Stomach (tissue), 8 donors: ENCODE measurements at regions not wholly inside any gene's neighbourhood (a gene's known extent, or its start where the extent isn't known, plus 50 kb on each side); places are given as distances from the start of the nearest gene placed in this dataset.

Experiments
- DNase-seq, 2 donors: peaks; one replicate each; pipeline versions ENCODE4 v3.0.0 to v3.0.0-alpha.2; 2013 to 2019
- H3K27ac ChIP-seq, 5 donors: fragments of 200-600 bp in 4 of 5; sonication (generic) in 4 of 5; one replicate each; pipeline ENCODE4 v1.5.1; 2013 to 2019; ENCODE audit warnings: mild to moderate bottlenecking in 1 of 5, moderate library complexity in 1 of 5
- H3K27me3 ChIP-seq, 3 donors: fragments of 200-600 bp; sonication (generic); one replicate each; pipeline ENCODE4 v1.5.1; 2017 to 2019; ENCODE audit warnings: mixed run types in 1 of 3
- H3K36me3 ChIP-seq, 4 donors: fragments of 200-600 bp; sonication (generic); 1 replicate in 3 of 4; 2 replicates in 1 of 4; pipeline ENCODE4 v1.5.1; 2016 to 2019
- H3K4me1 ChIP-seq, 4 donors: fragments of 200-600 bp; sonication (generic); one replicate each; pipeline ENCODE4 v1.5.1; 2016 to 2019
- H3K4me3 ChIP-seq, 4 donors: fragments of 200-600 bp; sonication (generic) in 3 of 4; one replicate each; pipeline ENCODE4 v1.5.1; 2016 to 2019; ENCODE audit warnings: mild to moderate bottlenecking in 1 of 4
- H3K9me3 ChIP-seq, 4 donors: fragments of 200-600 bp; sonication (generic); one replicate each; pipeline ENCODE4 v1.5.1; 2016 to 2019
- EP300 ChIP-seq: sonication (generic); formaldehyde crosslinking; IDR thresholded peaks from one replicate; pipeline ENCODE4 v1.6.1; 2017; ENCODE audit warnings: antibody characterized with exemption
- POLR2A ChIP-seq, 4 donors: fragments of 450-650 bp; IDR thresholded peaks; one replicate each; pipeline ENCODE4 v1.6.1; 2016; ENCODE audit warnings: antibody characterized with exemption in 4 of 4, control low read depth in 2 of 4, mild to moderate bottlenecking in 1 of 4, moderate library complexity in 1 of 4
- POLR2AphosphoS5 ChIP-seq, 3 donors: sonication (generic); formaldehyde crosslinking; IDR thresholded peaks; one replicate each; pipeline ENCODE4 v1.6.1; 2016; ENCODE audit warnings: antibody characterized with exemption in 3 of 3
- WGBS, 5 donors: extraction: QIAGEN DNeasy Blood & Tissue Kit in 3 of 5; methylation state at CpG; one replicate each; pipeline versions ENCODE4 v1.1.5 to v1.1.7; 2013 to 2018; 5-methylcytosine and 5-hydroxymethylcytosine counted together
- intact Hi-C: fragments of 100-400 bp; cut with DNase I; formaldehyde crosslinking; loops from one replicate; pipeline ENCODE4 v1.15.1; 2023; ENCODE audit warnings: low total_unique reads
- TF ChIP-seq, protein P1 (sequence below), 7 experiments: fragments of 450-650 bp in 4 of 7; fragments of 200-600 bp in 3 of 7; sonication (generic) in 3 of 7; IDR thresholded peaks; one replicate each; pipeline ENCODE4 v1.5.1; 2016 to 2019; ENCODE audit warnings: antibody characterized with exemption in 7 of 7, control low read depth in 2 of 7, mild to moderate bottlenecking in 1 of 7
- donor health status: healthy with polysubstance abuse.
- donor health status: Bipolar disorder and iron deficiency.
- donor health status: healthy.

DNA sequence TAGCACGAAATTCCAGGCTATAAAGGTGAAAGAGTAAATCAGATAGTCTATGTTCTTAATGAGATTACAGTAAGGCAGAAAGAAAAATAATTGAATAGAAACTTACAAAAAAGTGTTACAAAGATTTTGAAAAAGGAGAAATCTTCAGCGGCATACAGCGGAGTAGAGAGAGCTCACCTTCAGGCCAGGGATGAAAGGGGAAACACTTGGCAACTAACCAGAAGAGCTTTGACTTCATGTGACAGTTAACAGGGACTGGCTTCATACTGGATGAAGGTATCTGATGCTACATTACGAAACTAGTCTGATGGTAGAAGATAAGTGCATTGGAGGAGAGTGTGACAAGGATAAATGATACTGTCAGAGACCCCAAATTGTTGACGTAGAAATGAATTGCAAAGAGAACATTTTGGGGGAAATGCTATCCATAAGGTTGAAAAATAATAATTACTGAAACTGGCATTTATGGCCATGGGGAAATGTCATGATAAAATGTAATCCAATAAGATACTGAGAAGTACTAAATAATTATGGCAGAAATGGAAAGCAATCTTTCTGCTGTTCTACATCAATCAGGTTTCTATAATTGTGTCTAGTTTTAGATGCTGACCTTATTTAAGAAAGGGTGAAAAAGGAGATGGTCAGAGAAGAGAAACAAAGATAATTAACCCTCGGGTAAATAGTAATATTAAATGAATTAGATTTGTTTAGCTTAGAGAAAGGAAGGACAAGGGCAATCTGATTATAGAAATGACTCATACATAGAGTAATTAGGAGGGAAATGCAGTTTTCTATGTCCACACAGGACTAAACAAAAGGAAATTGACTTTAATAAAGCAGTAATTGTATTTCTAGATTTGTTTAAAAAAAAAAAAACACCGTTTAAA is 808.7 kb downstream of the NCAM2 start:
- intact Hi-C loops, result no loop called here
- TF ChIP-seq POLR2A (IDR thresholded peaks at IDR 0.05), result no peak
- TF ChIP-seq EP300, result no peak
- TF ChIP-seq POLR2AphosphoS5 (IDR thresholded peaks at IDR 0.05), result no peak
- TF ChIP-seq, protein P1, sequence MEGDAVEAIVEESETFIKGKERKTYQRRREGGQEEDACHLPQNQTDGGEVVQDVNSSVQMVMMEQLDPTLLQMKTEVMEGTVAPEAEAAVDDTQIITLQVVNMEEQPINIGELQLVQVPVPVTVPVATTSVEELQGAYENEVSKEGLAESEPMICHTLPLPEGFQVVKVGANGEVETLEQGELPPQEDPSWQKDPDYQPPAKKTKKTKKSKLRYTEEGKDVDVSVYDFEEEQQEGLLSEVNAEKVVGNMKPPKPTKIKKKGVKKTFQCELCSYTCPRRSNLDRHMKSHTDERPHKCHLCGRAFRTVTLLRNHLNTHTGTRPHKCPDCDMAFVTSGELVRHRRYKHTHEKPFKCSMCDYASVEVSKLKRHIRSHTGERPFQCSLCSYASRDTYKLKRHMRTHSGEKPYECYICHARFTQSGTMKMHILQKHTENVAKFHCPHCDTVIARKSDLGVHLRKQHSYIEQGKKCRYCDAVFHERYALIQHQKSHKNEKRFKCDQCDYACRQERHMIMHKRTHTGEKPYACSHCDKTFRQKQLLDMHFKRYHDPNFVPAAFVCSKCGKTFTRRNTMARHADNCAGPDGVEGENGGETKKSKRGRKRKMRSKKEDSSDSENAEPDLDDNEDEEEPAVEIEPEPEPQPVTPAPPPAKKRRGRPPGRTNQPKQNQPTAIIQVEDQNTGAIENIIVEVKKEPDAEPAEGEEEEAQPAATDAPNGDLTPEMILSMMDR (IDR thresholded peaks at IDR 0.05), result no peak
- H3K36me3 ChIP-seq, result no peaks in the 10 kb centered on the region
- DNase-seq, result peak in 1 of 2 donors; percentile 10
- peaks cover 0 to 7% (median 0%) of the 10 kb centered on the region in 4 donors for H3K9me3 ChIP-seq
- H3K27ac ChIP-seq, result no peak overlapping the region
- H3K4me1 ChIP-seq, result no peaks in the 10 kb centered on the region
- no peaks in the 10 kb centered on the region for H3K27me3 ChIP-seq
- no peak overlapping the region for H3K4me3 ChIP-seq
- 65 to 69% (median 69%) methylated on average over 7 of the region's 7 CpGs for WGBS, 5 donors

DNA sequence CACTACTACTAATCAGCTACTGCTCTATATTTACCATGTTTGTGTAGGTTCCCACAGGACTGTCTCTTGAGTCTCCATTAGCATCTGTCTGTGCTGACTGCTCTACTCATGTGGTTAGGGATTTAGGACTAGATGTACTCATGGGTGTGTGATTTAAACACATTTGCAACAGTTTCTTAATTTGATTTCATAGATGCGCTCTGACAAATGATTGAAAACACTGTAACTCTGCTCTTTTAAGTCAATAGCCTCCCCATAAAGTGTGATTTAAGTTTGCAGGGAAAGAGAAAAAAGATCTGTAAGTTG is 809.3 kb downstream of the NCAM2 start:
- Histone ChIP-seq H3K27me3 (no peaks in the 10 kb centered on the region), H3K36me3 (no peaks in the 10 kb centered on the region), H3K4me3 (no peak overlapping the region), H3K27ac (no peak overlapping the region), H3K9me3 (peaks cover 0 to 7% (median 0%) of the 10 kb centered on the region in 4 donors), H3K4me1 (no peaks in the 10 kb centered on the region)
- TF ChIP-seq, protein P1 (IDR thresholded peaks at IDR 0.05), result no peak
- TF ChIP-seq POLR2A (IDR thresholded peaks at IDR 0.05) (no peak), POLR2AphosphoS5 (IDR thresholded peaks at IDR 0.05) (no peak), EP300 (no peak)
- no peak for DNase-seq
- intact Hi-C loops, result no loop called here
- 88 to 97% (median 93%) methylated on average over 1 of the region's 1 CpG for WGBS, 5 donors

DNA sequence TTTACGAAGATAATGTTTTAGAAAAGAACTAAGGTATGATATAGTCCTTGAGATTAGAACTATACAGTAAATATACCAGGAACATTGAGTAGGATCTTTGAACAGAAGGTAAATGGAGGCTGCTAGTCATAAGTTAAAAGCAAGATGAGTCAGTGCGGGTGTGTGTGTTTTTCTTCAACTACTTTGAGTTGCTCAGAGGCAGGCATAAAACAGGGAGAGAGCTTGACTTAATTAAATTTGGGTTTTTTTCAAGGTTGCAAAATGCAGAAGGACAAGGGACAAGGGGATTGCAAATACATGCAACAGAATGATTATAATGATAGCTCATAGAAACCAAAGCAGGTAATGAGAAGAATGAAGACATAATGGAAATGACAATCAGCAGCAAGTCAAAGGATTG is 815.1 kb downstream of the NCAM2 start:
- Histone ChIP-seq H3K36me3 (no peaks in the 10 kb centered on the region), H3K27ac (no peak overlapping the region), H3K9me3 (no peaks in the 10 kb centered on the region), H3K27me3 (no peaks in the 10 kb centered on the region), H3K4me3 (no peak overlapping the region), H3K4me1 (no peaks in the 10 kb centered on the region)
- TF ChIP-seq EP300 (no peak), POLR2A (IDR thresholded peaks at IDR 0.05) (no peak), POLR2AphosphoS5 (IDR thresholded peaks at IDR 0.05) (no peak)
- TF ChIP-seq, protein P1 (IDR thresholded peaks at IDR 0.05), result no peak
- no peak for DNase-seq
- 76 to 84% (median 77%) methylated on average over 2 of the region's 2 CpGs for WGBS, 5 donors
- intact Hi-C loops, result no loop called here

DNA sequence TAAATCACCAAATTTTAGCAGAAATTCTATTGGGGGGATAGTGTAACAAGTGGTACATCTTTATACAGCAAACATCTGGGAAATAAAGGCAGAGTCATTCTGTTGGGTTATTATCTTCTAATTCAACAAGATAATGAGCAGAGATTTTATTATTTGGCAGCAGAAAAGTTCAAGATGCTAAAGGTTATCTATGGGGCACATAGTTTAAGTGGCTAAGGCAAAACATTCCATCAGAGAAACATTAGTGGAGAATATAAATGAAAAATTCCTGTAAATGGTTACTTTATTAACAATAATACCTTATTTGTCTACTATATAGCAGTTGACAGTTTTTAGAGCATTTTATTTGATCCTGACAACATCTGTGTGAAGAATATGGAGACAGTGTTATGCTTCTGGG is 815.7 kb downstream of the NCAM2 start:
- no peak overlapping the region for H3K4me3 ChIP-seq
- TF ChIP-seq POLR2A (IDR thresholded peaks at IDR 0.05) (no peak), POLR2AphosphoS5 (IDR thresholded peaks at IDR 0.05) (no peak), EP300 (no peak)
- TF ChIP-seq, protein P1 (IDR thresholded peaks at IDR 0.05), result no peak
- DNase-seq, result no peak
- H3K27me3 ChIP-seq, result no peaks in the 10 kb centered on the region
- H3K9me3 ChIP-seq, result no peaks in the 10 kb centered on the region
- intact Hi-C loops, result no loop called here
- no peak overlapping the region for H3K27ac ChIP-seq
- no peaks in the 10 kb centered on the region for H3K4me1 ChIP-seq
- H3K36me3 ChIP-seq, result no peaks in the 10 kb centered on the region
